Fibroblast of skin of right biceps (primary cell): ENCODE measurements at regions not wholly inside any gene's neighbourhood (a gene's known extent, or its start where the extent isn't known, plus 50 kb on each side); places are given as distances from the start of the nearest gene placed in this dataset.
"Not testable (repeated sequence)": the region's sequence is repeated elsewhere in the genome, so short reads cannot be mapped to it uniquely, and the experiment has no call there.

ENCODE experiments used
- DNase-seq: peaks from one replicate; pipeline ENCODE4 v3.0.0-alpha.2; 2013

GRCh38 chr19:28324275-28325060, 888.5 kb downstream of the UQCRFS1 start:
- DNase-seq, result no peak

GRCh38 chr19:28322945-28323344, 890.0 kb downstream of the UQCRFS1 start:
- no peak for DNase-seq

- no peak for DNase-seq
Measured at GRCh38 chr19:28322491-28322890, 890.5 kb downstream of the UQCRFS1 start.

- DNase-seq, result no peak
Measured at GRCh38 chr19:28319918-28320317, 893.0 kb downstream of the UQCRFS1 start.

- DNase-seq, result no peak
Measured at GRCh38 chr19:28319227-28319626, 893.7 kb downstream of the UQCRFS1 start.

- DNase-seq, result no peak
Measured at GRCh38 chr19:28318469-28319179, 894.3 kb downstream of the UQCRFS1 start.

- DNase-seq, result no peak
Measured at GRCh38 chr19:28316464-28316863, 896.5 kb downstream of the UQCRFS1 start.

- DNase-seq, result peak; percentile 17
Measured at GRCh38 chr19:28314756-28315155, 898.2 kb downstream of the UQCRFS1 start.

- no peak for DNase-seq
Measured at GRCh38 chr19:28314287-28314686, 898.7 kb downstream of the UQCRFS1 start.

- peak; percentile 98 for DNase-seq
Measured at GRCh38 chr19:28313633-28314032, 899.3 kb downstream of the UQCRFS1 start.

GRCh38 chr19:28312269-28312668, 900.7 kb downstream of the UQCRFS1 start:
- no peak for DNase-seq

- not testable (repeated sequence) for DNase-seq
Measured at GRCh38 chr19:28310829-28311228, 902.1 kb downstream of the UQCRFS1 start.

GRCh38 chr19:28309070-28309469, 903.9 kb downstream of the UQCRFS1 start:
- no peak for DNase-seq

GRCh38 chr19:28307963-28308362, 905.0 kb downstream of the UQCRFS1 start:
- no peak for DNase-seq

GRCh38 chr19:28307487-28307886, 905.5 kb downstream of the UQCRFS1 start:
- peak; percentile 77 for DNase-seq

- DNase-seq, result no peak
Measured at GRCh38 chr19:28305513-28305912, 907.4 kb downstream of the UQCRFS1 start.

- DNase-seq, result no peak
Measured at GRCh38 chr19:28303502-28303901, 909.4 kb downstream of the UQCRFS1 start.

- peak; percentile 54 for DNase-seq
Measured at GRCh38 chr19:28301961-28302360, 911.0 kb downstream of the UQCRFS1 start.

GRCh38 chr19:28301463-28301862, 911.5 kb downstream of the UQCRFS1 start:
- no peak for DNase-seq

- no peak for DNase-seq
Measured at GRCh38 chr19:28299649-28300048, 913.3 kb downstream of the UQCRFS1 start.

GRCh38 chr19:28297586-28298157, 915.3 kb downstream of the UQCRFS1 start:
- no peak for DNase-seq

GRCh38 chr19:28297036-28297435, 915.9 kb downstream of the UQCRFS1 start:
- peak; percentile 53 for DNase-seq

GRCh38 chr19:28296506-28296905, 916.4 kb downstream of the UQCRFS1 start:
- DNase-seq, result peak; percentile 89

GRCh38 chr19:28294975-28295374, 918.0 kb downstream of the UQCRFS1 start:
- DNase-seq, result not testable (repeated sequence)
